SK-N-SH (cell line): ENCODE measurements at regions not wholly inside any gene's neighbourhood (a gene's known extent, or its start where the extent isn't known, plus 50 kb on each side); places are given as distances from the start of the nearest gene placed in this dataset.
"Not testable (repeated sequence)": the region's sequence is repeated elsewhere in the genome, so short reads cannot be mapped to it uniquely, and the experiment has no call there.

Experiments used
- EP300 ChIP-seq, 2 experiments: IDR thresholded peaks; 2 replicates each; pipeline versions ENCODE4 v1.4.0 to v1.6.1; 2012; ENCODE audit warnings: borderline replicate concordance in 1 of 2, low read depth in 1 of 2, low read length in 1 of 2
- FOXJ3 ChIP-seq: sonication (generic); formaldehyde crosslinking; IDR thresholded peaks from 2 replicates; pipeline ENCODE4 v1.5.1; 2020; ENCODE audit warnings: mild to moderate bottlenecking, missing genetic modification reagents
- IRF3 ChIP-seq: fragments of 150-350 bp; IDR thresholded peaks from 2 replicates; pipeline ENCODE4 v1.6.1; 2016; ENCODE audit warnings: mild to moderate bottlenecking, low read depth, low read length
- MAX ChIP-seq: IDR thresholded peaks from 2 replicates; pipeline ENCODE4 v1.4.0; 2012; ENCODE audit warnings: low read depth
- MXI1 ChIP-seq: IDR thresholded peaks from 2 replicates; pipeline ENCODE4 v1.6.1; 2012; ENCODE audit warnings: mild to moderate bottlenecking, low read depth, low read length, improper control_type of control experiment
- NFIC ChIP-seq: IDR thresholded peaks from 2 replicates; pipeline ENCODE4 v1.4.0; 2012; ENCODE audit warnings: borderline replicate concordance
- POLR2AphosphoS5 ChIP-seq: IDR thresholded peaks from 2 replicates; pipeline ENCODE4 v1.6.1; 2012; ENCODE audit warnings: low read depth, low read length
- RCOR1 ChIP-seq: fragments of 150-350 bp; IDR thresholded peaks from 2 replicates; pipeline ENCODE4 v1.6.1; 2017; ENCODE audit warnings: antibody characterized with exemption, low read length
- REST ChIP-seq: IDR thresholded peaks from 2 replicates; pipeline ENCODE4 v1.6.1; 2012; ENCODE audit warnings: mild to moderate bottlenecking, low read depth, low read length, moderate library complexity
- RXRA ChIP-seq: IDR thresholded peaks from 2 replicates; pipeline ENCODE4 v1.4.0; 2012; ENCODE audit warnings: low read depth, mild to moderate bottlenecking, borderline replicate concordance
- YY1 ChIP-seq: IDR thresholded peaks from 2 replicates; pipeline ENCODE4 v1.4.0; 2012; ENCODE audit warnings: low read depth, mild to moderate bottlenecking
- ZBTB33 ChIP-seq: IDR thresholded peaks from 2 replicates; pipeline ENCODE4 v1.4.0; 2012; ENCODE audit warnings: low read depth, borderline replicate concordance
- TF ChIP-seq, protein P1 (sequence below): fragments of 200-600 bp; sonication (generic); IDR thresholded peaks from 2 replicates; pipeline ENCODE4 v1.6.1; 2017; ENCODE audit warnings: antibody characterized with exemption, mild to moderate bottlenecking, moderate library complexity

DNA sequence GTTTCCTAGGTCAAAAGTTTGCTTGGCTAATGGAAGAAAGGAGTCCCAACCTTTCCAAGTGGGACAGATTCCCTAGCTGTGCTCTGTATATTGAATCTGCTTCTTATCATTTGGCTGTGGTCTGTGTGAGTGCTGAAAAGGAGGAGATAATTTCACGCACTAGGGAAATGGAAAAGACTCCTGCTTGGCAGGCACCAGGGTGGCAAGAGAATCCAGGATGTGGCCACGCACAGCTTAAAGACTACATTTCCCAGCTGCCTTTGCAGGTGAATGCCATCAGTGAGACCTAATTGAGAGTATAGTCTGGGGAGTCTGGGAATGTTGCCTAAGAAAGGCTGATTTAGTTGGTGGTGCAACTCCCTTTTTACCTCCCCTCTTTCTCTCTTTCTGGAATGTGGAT is 253.5 kb upstream of the PLGLB1 start:
- TF ChIP-seq MXI1; RCOR1; MAX; RXRA; FOXJ3; EP300 (IDR thresholded peaks at IDR 0.05; ENCODE audit: borderline replicate concordance in 1 of 2, low read depth in 1 of 2, low read length in 1 of 2); YY1; IRF3; NFIC; REST; ZBTB33; POLR2AphosphoS5: not testable (repeated sequence)
- TF ChIP-seq, protein P1, sequence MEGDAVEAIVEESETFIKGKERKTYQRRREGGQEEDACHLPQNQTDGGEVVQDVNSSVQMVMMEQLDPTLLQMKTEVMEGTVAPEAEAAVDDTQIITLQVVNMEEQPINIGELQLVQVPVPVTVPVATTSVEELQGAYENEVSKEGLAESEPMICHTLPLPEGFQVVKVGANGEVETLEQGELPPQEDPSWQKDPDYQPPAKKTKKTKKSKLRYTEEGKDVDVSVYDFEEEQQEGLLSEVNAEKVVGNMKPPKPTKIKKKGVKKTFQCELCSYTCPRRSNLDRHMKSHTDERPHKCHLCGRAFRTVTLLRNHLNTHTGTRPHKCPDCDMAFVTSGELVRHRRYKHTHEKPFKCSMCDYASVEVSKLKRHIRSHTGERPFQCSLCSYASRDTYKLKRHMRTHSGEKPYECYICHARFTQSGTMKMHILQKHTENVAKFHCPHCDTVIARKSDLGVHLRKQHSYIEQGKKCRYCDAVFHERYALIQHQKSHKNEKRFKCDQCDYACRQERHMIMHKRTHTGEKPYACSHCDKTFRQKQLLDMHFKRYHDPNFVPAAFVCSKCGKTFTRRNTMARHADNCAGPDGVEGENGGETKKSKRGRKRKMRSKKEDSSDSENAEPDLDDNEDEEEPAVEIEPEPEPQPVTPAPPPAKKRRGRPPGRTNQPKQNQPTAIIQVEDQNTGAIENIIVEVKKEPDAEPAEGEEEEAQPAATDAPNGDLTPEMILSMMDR = not testable (repeated sequence)
